NCI-H2107 (cell line): ENCODE measurements at regions not wholly inside any gene's neighbourhood (a gene's known extent, or its start where the extent isn't known, plus 50 kb on each side); places are given as distances from the start of the nearest gene placed in this dataset.
"Not testable (repeated sequence)": the region's sequence is repeated elsewhere in the genome, so short reads cannot be mapped to it uniquely, and the experiment has no call there.

Experiments used
- DNase-seq: peaks from one replicate; lab custom pipeline; 2025; lab: John Stamatoyannopoulos, UW

GRCh38 chrX:40950546-40950945, 134.7 kb upstream of the USP9X start:
- DNase-seq, result no peak

GRCh38 chrX:40951407-40951806, 133.8 kb upstream of the USP9X start:
- not testable (repeated sequence) for DNase-seq

DNA sequence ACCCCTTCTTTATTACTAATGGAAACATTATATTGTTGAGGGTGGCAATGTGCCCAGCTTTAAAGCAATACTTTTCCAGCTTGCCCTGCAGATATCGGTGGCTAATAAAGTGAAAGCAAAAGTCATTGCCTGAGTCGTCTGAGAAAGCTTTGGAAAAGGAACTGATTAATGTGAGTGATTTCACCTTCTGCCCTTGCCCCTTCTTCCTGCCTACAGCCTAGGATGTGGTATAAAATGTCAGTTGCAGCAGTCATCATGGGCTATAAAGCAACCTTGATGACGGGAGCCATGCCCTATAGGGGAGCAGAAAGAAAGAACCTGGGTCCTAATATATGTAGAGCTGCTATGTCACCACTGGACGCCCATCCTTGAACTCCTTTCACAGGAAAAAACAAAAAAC, 132.4 kb upstream of the USP9X start:
- DNase-seq, result no peak

- no peak for DNase-seq
Observed at GRCh38 chrX:40953369-40953768, 131.9 kb upstream of the USP9X start.

DNA sequence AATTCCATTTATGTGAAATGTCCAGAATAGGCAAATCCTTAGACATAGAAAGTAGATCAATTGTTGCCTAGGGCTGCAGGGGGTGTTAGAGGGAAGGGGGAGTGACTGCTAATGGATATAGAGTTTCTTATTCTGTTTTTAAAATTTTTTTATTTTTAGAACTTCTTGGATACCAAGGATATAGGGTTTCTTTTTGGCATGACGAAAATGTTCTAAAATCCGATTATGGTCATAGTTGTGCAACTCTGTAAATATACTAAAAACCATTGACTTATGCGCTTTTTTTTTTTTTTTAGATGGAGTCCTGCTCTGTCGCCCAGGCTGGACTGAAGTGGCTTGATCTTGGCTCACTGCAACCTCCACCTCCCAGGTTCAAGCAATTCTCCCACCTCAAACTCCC, 125.2 kb upstream of the USP9X start:
- DNase-seq, result no peak

GRCh38 chrX:40962793-40963407, 122.3 kb upstream of the USP9X start:
- DNase-seq, result no peak

DNA sequence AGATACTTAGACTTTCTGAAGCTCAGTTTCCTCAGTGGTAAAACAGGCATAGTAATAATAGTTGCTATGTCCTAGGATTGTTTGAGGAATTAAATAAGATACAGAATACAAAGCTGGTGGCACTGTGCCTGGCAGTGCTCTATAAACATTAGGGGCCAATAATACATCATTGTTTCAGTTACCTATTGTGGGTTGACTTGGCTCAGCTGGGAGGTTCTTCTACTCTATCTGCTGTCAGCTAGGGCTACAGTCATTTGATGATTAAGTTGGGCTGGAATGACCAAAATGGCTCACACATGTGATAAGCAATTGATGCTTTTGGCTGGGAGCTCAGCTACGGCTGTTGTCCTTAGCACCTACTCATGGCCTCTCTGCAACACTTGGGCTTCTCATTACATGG, 121.2 kb upstream of the USP9X start:
- no peak for DNase-seq

- no peak for DNase-seq
Observed at GRCh38 chrX:40964633-40965586, 120.3 kb upstream of the USP9X start.

- no peak for DNase-seq
Observed at GRCh38 chrX:40966213-40966820, 118.9 kb upstream of the USP9X start.

DNA sequence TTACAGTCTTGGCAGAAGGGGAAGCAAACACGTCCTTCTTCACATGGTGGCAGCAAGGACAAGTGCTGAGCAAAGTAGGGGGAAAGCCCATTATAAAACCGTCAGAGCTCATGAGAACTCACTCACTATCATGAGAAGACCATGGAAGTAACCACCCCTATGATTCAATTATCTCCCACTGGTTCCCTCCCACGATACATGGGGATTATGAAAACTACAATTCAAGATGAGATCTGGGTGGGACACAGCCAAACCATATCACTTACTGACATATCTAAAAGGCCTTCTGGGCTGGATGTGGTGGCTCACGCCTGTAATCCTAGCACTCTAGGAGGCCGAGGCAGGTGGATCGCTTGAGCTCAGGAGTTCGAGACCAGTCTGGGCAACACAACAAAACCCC, 117.1 kb upstream of the USP9X start:
- no peak for DNase-seq

DNA sequence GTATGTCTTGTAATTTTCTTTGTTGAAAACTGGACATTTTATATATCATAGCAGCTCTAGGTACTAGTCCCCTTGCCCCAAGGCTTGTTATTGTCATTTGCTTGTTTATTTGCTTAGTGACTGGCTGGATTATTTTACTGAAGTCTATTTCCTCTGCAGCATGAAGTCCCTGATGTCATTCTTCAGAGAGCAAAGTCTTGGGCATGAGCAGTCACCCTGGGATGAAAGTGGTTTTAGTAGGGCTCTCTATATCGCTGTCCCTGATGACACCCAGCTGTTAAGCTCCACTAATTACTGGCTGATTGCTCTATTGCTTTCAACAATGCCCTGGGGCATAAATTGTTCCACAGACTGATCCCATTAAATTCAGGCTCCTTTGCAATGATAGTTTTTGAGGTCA, 113.5 kb upstream of the USP9X start:
- no peak for DNase-seq

DNA sequence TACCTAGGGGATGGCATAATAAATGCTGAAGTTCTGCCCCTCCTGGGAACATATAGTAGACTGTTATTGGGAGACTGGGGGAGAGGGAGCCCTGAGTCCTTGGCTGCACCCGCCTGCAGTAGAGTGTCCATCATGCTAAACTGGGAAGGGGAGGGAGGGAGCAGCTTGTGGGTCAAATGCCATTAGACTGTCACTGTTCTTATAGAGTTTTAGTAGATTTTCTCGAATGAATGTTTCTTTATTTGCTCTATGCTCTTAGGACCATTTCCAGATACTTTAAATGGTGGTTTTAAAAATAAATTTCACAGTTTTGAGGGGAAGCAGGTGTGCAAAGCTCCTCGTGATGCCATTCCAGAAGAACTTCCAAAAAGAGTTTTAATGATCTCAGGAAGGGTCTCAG, 111.6 kb upstream of the USP9X start:
- DNase-seq, result no peak

- no peak for DNase-seq
Observed at GRCh38 chrX:40975951-40976350, 109.3 kb upstream of the USP9X start.

- no peak for DNase-seq
Observed at GRCh38 chrX:40976981-40977380, 108.3 kb upstream of the USP9X start.

GRCh38 chrX:40984962-40985361, 100.3 kb upstream of the USP9X start:
- no peak for DNase-seq

DNA sequence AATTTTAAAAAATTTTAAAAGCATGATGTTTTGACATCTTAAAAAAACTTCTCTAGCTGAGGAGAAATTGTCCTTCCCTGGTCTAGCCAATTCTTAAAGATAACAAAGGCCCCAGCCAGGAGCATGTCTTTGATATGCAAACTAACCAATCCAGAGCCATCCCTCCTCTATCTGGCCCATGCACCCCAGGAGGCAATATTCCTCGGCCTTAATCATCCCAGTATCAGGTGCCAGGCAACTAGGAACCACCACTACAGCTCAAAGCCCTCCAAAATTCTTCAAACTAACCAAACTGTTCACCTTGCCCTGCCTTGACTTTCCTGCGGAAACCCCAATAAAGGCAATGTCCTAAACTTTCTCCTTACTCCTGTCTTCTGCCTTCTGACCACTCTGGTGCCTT, 97.8 kb upstream of the USP9X start:
- no peak for DNase-seq

- DNase-seq, result no peak
Observed at GRCh38 chrX:40988100-40988499, 97.1 kb upstream of the USP9X start.

GRCh38 chrX:40993395-40993794, 91.8 kb upstream of the USP9X start:
- DNase-seq, result not testable (repeated sequence)

GRCh38 chrX:40996886-40997530, 88.2 kb upstream of the USP9X start:
- DNase-seq, result no peak

DNA sequence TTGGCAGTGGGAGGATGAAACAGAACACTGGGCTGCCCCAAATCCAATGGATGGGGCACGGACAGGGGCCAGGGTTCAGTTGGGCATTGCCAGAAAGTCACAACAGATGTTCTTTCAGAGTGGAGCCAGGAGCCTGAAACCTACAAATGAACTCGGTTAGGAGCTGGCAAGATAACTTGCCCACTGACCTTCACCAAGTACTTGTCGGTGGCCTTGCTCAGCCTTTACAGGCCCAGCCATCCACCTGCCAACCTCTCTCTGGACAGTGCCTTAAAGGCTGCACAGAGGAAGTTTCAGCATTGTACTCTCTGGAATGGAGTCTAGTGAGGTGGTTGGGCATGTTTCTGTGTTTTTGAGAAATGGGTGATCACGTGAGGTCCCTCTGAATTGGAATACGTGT, 87.1 kb upstream of the USP9X start:
- DNase-seq, result no peak

- DNase-seq, result no peak
Observed at GRCh38 chrX:41001327-41001726, 83.9 kb upstream of the USP9X start.

GRCh38 chrX:41002026-41002425, 83.2 kb upstream of the USP9X start:
- DNase-seq, result no peak
